H9 (cell line): ENCODE measurements at regions not wholly inside any gene's neighbourhood (a gene's known extent, or its start where the extent isn't known, plus 50 kb on each side); places are given as distances from the start of the nearest gene placed in this dataset.

Experiments used
- DNase-seq: peaks from one replicate; pipeline ENCODE4 v3.0.0-alpha.2; 2017
- H2AFZ ChIP-seq: one replicate; pipeline ENCODE4 v1.6.1; 2013; ENCODE audit warnings: mild to moderate bottlenecking, low read length, control low read depth, moderate library complexity
- H2AK5ac ChIP-seq: 2 replicates; pipeline ENCODE4 v1.6.1; 2013; ENCODE audit warnings: low read length, control low read depth, mixed read lengths; ENCODE audit not compliant: insufficient read length
- H2BK120ac ChIP-seq: one replicate; pipeline ENCODE4 v1.6.1; 2013; ENCODE audit warnings: low read depth, mild to moderate bottlenecking, low read length, control low read depth, inconsistent platforms; ENCODE audit not compliant: poor library complexity, severe bottlenecking
- H2BK12ac ChIP-seq: 2 replicates; pipeline ENCODE4 v1.6.1; 2013; ENCODE audit warnings: low read length, control low read depth, mixed read lengths, low read depth; ENCODE audit not compliant: insufficient read length
- H2BK15ac ChIP-seq: 2 replicates; pipeline ENCODE4 v1.6.1; 2013; ENCODE audit warnings: low read depth, low read length, control low read depth
- H2BK20ac ChIP-seq: one replicate; pipeline ENCODE4 v1.6.1; 2013; ENCODE audit warnings: low read depth, mild to moderate bottlenecking, low read length, control low read depth, inconsistent platforms; ENCODE audit not compliant: poor library complexity, severe bottlenecking
- H2BK5ac ChIP-seq: 2 replicates; pipeline ENCODE4 v1.6.1; 2013; ENCODE audit warnings: low read length, control low read depth, mixed read lengths; ENCODE audit not compliant: insufficient read length
- H3K14ac ChIP-seq: 2 replicates; pipeline ENCODE4 v1.6.1; 2013; ENCODE audit warnings: low read length, control low read depth; ENCODE audit not compliant: insufficient read depth
- H3K18ac ChIP-seq: 2 replicates; pipeline ENCODE4 v1.6.1; 2013; ENCODE audit warnings: low read depth, mild to moderate bottlenecking, mixed read lengths, low read length, control low read depth; ENCODE audit not compliant: insufficient read length
- H3K23ac ChIP-seq: 2 replicates; pipeline ENCODE4 v1.6.1; 2013; ENCODE audit warnings: low read length, control low read depth, mixed read lengths, low read depth; ENCODE audit not compliant: insufficient read length
- H3K23me2 ChIP-seq: 2 replicates; pipeline ENCODE4 v1.6.1; 2013; ENCODE audit warnings: low read depth, mild to moderate bottlenecking, mixed read lengths, low read length, control low read depth; ENCODE audit not compliant: insufficient read length, poor library complexity, severe bottlenecking
- H3K27ac ChIP-seq: 2 replicates; pipeline ENCODE4 v1.5.1; 2013; ENCODE audit warnings: low read length, control low read depth, mixed read lengths, low read depth; ENCODE audit not compliant: insufficient read length
- H3K27me3 ChIP-seq: 2 replicates; pipeline ENCODE4 v1.6.1; 2013; ENCODE audit warnings: low read length, control low read depth, inconsistent platforms; ENCODE audit not compliant: insufficient read depth
- H3K4ac ChIP-seq: 2 replicates; pipeline ENCODE4 v1.6.1; 2013; ENCODE audit warnings: low read depth, mild to moderate bottlenecking, control low read depth, inconsistent platforms, low read length, moderate library complexity
- H3K4me1 ChIP-seq: 2 replicates; pipeline ENCODE4 v1.6.1; 2013; ENCODE audit warnings: low read length, control low read depth, inconsistent platforms; ENCODE audit not compliant: insufficient read depth
- H3K4me2 ChIP-seq: 2 replicates; pipeline ENCODE4 v1.6.1; 2013; ENCODE audit warnings: low read length, control low read depth, mixed read lengths; ENCODE audit not compliant: insufficient read length, insufficient read depth
- H3K56ac ChIP-seq: 2 replicates; pipeline ENCODE4 v1.6.1; 2013; ENCODE audit warnings: low read depth, mild to moderate bottlenecking, mixed read lengths, low read length, control low read depth; ENCODE audit not compliant: insufficient read length
- H3K79me1 ChIP-seq: 2 replicates; pipeline ENCODE4 v1.6.1; 2013; ENCODE audit warnings: low read depth, mild to moderate bottlenecking, moderate library complexity, low read length, control low read depth, inconsistent platforms; ENCODE audit not compliant: insufficient read depth, poor library complexity, severe bottlenecking
- H3K79me2 ChIP-seq: 2 replicates; pipeline ENCODE4 v1.6.1; 2013; ENCODE audit warnings: low read length, control low read depth, inconsistent platforms; ENCODE audit not compliant: insufficient read depth
- H3K9ac ChIP-seq: 2 replicates; pipeline ENCODE4 v1.6.1; 2013; ENCODE audit warnings: low read length, control low read depth, mixed read lengths; ENCODE audit not compliant: insufficient read length; ENCODE audit errors: extremely low read depth
- H3K9me3 ChIP-seq: one replicate; pipeline ENCODE4 v1.6.1; 2013; ENCODE audit warnings: low read depth, low read length, inconsistent platforms; ENCODE audit not compliant: control insufficient read depth
- H3T11ph ChIP-seq: one replicate; pipeline ENCODE4 v1.6.1; 2013; ENCODE audit warnings: mild to moderate bottlenecking, low read length, control low read depth, inconsistent platforms
- H4K20me1 ChIP-seq: one replicate; pipeline ENCODE4 v1.6.1; 2013; ENCODE audit not compliant: control insufficient read depth, insufficient read length, insufficient read depth
- H4K5ac ChIP-seq: 2 replicates; pipeline ENCODE4 v1.6.1; 2013; ENCODE audit warnings: low read depth, mild to moderate bottlenecking, mixed read lengths, low read length, control low read depth; ENCODE audit not compliant: insufficient read length
- H4K8ac ChIP-seq: replicated peaks from 2 replicates; pipeline ENCODE4 v1.6.1; 2013; ENCODE audit warnings: low read length, control low read depth, mixed read lengths, low read depth; ENCODE audit not compliant: insufficient read length
- H4K91ac ChIP-seq: 2 replicates; pipeline ENCODE4 v1.6.1; 2013; ENCODE audit warnings: low read depth, mild to moderate bottlenecking, moderate library complexity, mixed read lengths, low read length, control low read depth; ENCODE audit not compliant: insufficient read length
- H3K27ac Mint-ChIP-seq, 3 experiments: 2 replicates in 2 of 3; 3 replicates in 1 of 3; pipeline ENCODE4 v1.8.0; 2020 to 2021; ENCODE audit warnings: mixed read lengths in 3 of 3, mild to moderate bottlenecking in 1 of 3, moderate library complexity in 1 of 3
- H3K27me3 Mint-ChIP-seq: 2 replicates; pipeline ENCODE4 v1.8.0; 2021; ENCODE audit warnings: low read depth, mild to moderate bottlenecking, moderate library complexity, mixed read lengths
- H3K36me3 Mint-ChIP-seq, 3 experiments: 2 replicates in 2 of 3; 3 replicates in 1 of 3; pipeline ENCODE4 v1.8.0; 2020 to 2021; ENCODE audit warnings: low read depth in 3 of 3, mixed read lengths in 3 of 3; ENCODE audit not compliant: insufficient read depth in 1 of 3
- H3K4me1 Mint-ChIP-seq, 2 experiments: 2 replicates each; pipeline ENCODE4 v1.8.0; 2020; ENCODE audit warnings: mixed read lengths in 2 of 2
- H3K4me3 Mint-ChIP-seq, 2 experiments: 2 replicates in 1 of 2; 3 replicates in 1 of 2; pipeline ENCODE4 v1.8.0; 2020 to 2021; ENCODE audit warnings: mild to moderate bottlenecking in 2 of 2, mixed read lengths in 2 of 2, moderate library complexity in 1 of 2
- H3K9me3 Mint-ChIP-seq, 2 experiments: 2 replicates in 1 of 2; 3 replicates in 1 of 2; pipeline ENCODE4 v1.8.0; 2020; ENCODE audit warnings: mild to moderate bottlenecking in 2 of 2, mixed read lengths in 2 of 2, moderate library complexity in 1 of 2
- WGBS: extraction: QIAGEN DNeasy Blood & Tissue Kit; methylation state at CpG from one replicate; pipeline ENCODE4 v1.1.7; 2013; ENCODE audit warnings: missing lambda C conversion rate, low lambda C conversion rate, mixed read lengths; ENCODE audit not compliant: insufficient read length; ENCODE audit errors: extremely low coverage; 5-methylcytosine and 5-hydroxymethylcytosine counted together
- TF ChIP-seq, protein P1 (sequence below): fragments of 200-600 bp; sonication (generic); conservative IDR thresholded peaks from 3 replicates; pipeline ENCODE4 v1.8.0; 2021; ENCODE audit warnings: antibody characterized with exemption, mild to moderate bottlenecking

DNA sequence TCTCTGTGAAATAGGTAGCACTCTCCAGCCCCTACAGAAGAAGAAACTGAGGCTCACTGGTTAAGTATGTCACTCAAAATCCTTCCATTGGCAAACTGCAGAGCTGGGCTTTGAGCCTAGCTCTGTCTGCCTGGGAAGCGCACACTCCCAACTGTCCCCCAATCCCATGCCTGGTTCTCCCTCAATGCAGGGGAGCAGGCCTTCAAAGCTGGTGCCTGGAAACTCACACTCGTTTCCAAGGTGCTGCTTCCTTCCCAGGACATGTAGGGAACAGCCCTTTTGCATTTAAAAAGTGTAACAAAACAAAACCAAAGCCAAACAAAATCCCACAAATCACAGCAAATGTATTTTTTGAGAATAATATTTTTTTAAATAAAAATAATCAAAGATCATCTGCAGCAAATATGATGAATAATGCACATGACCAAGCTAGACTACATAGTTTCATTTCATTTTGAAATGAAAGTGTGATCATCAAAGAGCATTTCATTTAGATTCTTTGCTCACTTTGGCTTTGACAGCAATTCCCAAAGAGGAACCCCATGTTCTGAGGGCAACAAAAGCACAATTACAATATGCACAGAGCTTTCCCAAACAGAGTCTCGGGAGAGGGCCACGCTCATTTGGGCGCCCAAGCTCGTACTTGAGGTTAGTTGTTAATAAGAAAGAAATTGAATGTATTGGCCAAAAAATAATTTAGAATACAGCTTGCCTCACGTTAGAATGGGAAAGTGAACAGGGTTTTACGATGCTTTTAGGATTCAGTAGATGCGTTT lies 96.7 kb upstream of the ACKR3 start:
- H3K4me3 Mint-ChIP-seq, result no peak overlapping the region
- H3K27me3 Mint-ChIP-seq, result no peaks in the 10 kb centered on the region
- no peak overlapping the region for H2BK15ac ChIP-seq

More for the DNA sequence above, 96.7 kb upstream of the ACKR3 start:
- Histone ChIP-seq H3K23ac (no peak overlapping the region), H4K5ac (no peak overlapping the region), H3K9me3 (no peaks in the 10 kb centered on the region), H2AK5ac (no peak overlapping the region), H3K23me2 (no peaks in the 10 kb centered on the region), H3K27ac (no peak overlapping the region), H2BK20ac (no peak overlapping the region), H2BK5ac (no peak overlapping the region), H3K4me1 (peaks cover 2% of the 10 kb centered on the region; the same call in 1 of the 2 replicates), H3K27me3 (no peaks in the 10 kb centered on the region), H3K18ac (no peak overlapping the region), H3K56ac (no peak overlapping the region), H4K8ac (no peak overlapping the region), H3K4ac (no peak overlapping the region), H4K20me1 (no peaks in the 10 kb centered on the region), H2BK120ac (no peak overlapping the region), H3K4me2 (no peak overlapping the region), H2AFZ (no peak overlapping the region), H4K91ac (no peak overlapping the region), H3K79me2 (no peaks in the 10 kb centered on the region), H3K9ac (no peak overlapping the region), H3T11ph (no peak overlapping the region), H3K14ac (no peak overlapping the region), H3K79me1 (no peaks in the 10 kb centered on the region), H2BK12ac (no peak overlapping the region)
- no CpG with 5 or more reads among the region's 9 CpGs for WGBS
- no peak for DNase-seq
- TF ChIP-seq, protein P1, sequence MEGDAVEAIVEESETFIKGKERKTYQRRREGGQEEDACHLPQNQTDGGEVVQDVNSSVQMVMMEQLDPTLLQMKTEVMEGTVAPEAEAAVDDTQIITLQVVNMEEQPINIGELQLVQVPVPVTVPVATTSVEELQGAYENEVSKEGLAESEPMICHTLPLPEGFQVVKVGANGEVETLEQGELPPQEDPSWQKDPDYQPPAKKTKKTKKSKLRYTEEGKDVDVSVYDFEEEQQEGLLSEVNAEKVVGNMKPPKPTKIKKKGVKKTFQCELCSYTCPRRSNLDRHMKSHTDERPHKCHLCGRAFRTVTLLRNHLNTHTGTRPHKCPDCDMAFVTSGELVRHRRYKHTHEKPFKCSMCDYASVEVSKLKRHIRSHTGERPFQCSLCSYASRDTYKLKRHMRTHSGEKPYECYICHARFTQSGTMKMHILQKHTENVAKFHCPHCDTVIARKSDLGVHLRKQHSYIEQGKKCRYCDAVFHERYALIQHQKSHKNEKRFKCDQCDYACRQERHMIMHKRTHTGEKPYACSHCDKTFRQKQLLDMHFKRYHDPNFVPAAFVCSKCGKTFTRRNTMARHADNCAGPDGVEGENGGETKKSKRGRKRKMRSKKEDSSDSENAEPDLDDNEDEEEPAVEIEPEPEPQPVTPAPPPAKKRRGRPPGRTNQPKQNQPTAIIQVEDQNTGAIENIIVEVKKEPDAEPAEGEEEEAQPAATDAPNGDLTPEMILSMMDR, result no peak
- H3K4me1 Mint-ChIP-seq, result peaks cover 12 to 16% of the 10 kb centered on the region in 2 experiments
- no peaks in the 10 kb centered on the region for H3K36me3 Mint-ChIP-seq
- H3K27ac Mint-ChIP-seq, result peak overlapping the region in 1 of 3 experiments; percentile 48; a peak in 1 of 7 replicates
- H3K9me3 Mint-ChIP-seq, result no peaks in the 10 kb centered on the region; a peak in 2 of 5 replicates
